ENCODE measurements at regions not wholly inside any gene's neighbourhood (a gene's known extent, or its start where the extent isn't known, plus 50 kb on each side); places are given as distances from the start of the nearest gene placed in this dataset.

- intact Hi-C loops (cut with micrococcal nuclease; ENCODE audit: unreplicated experiment) = no loop called here
- no peak for DNase-seq
- H3K27ac Mint-ChIP-seq (ENCODE audit: unreplicated experiment) = no peak overlapping the region
- H3K4me3 Mint-ChIP-seq (ENCODE audit: low read depth, unreplicated experiment) = no peak overlapping the region
- CTCF ChIA-PET = interaction anchor here (1.4 kb wide), 1 partner anchor 11 kb away, joined by 3 read pairs; no protein-coding TSS in a partner anchor
- no peaks in the 10 kb centered on the region for H3K36me3 Mint-ChIP-seq (ENCODE audit: insufficient read depth, unreplicated experiment)
- H3K27me3 Mint-ChIP-seq (ENCODE audit: unreplicated experiment) = no peaks in the 10 kb centered on the region
- TF ChIP-seq CTCF (IDR thresholded peaks at IDR 0.05; ENCODE audit: unreplicated experiment) = no peak
- BruUV-seq (replicated peaks) = no TSS peak
- H3K4me1 Mint-ChIP-seq (ENCODE audit: low read depth, unreplicated experiment) = peaks cover 43% of the 10 kb centered on the region
- no peaks in the 10 kb centered on the region for H3K9me3 Mint-ChIP-seq (ENCODE audit: low read depth, unreplicated experiment)
Measured at GRCh38 chr1:55480029-55480795, 265.0 kb upstream of the USP24 start.

GRCh38 chr1:55478742-55479141 is 263.6 kb upstream of the USP24 start:
- intact Hi-C loops (cut with micrococcal nuclease; ENCODE audit: unreplicated experiment) = loop anchor here (1.0 to 5.0 kb wide), 3 partner anchors 414 to 1231 kb away; no protein-coding TSS in a partner anchor
- H3K4me3 Mint-ChIP-seq (ENCODE audit: low read depth, unreplicated experiment) = no peak overlapping the region
- H3K9me3 Mint-ChIP-seq (ENCODE audit: low read depth, unreplicated experiment) = no peaks in the 10 kb centered on the region
- H3K4me1 Mint-ChIP-seq (ENCODE audit: low read depth, unreplicated experiment) = peaks cover 43% of the 10 kb centered on the region
- CTCF ChIA-PET = interaction anchor here (0.8 to 1.4 kb wide), 3 partner anchors 50 to 1106 kb away, joined by 3 to 5 read pairs (median 4); no protein-coding TSS in a partner anchor
- no peak for DNase-seq
- H3K27ac Mint-ChIP-seq (ENCODE audit: unreplicated experiment) = no peak overlapping the region
- no peak for TF ChIP-seq CTCF (IDR thresholded peaks at IDR 0.05; ENCODE audit: unreplicated experiment)
- no peaks in the 10 kb centered on the region for H3K27me3 Mint-ChIP-seq (ENCODE audit: unreplicated experiment)
- BruUV-seq (replicated peaks) = no TSS peak
- H3K36me3 Mint-ChIP-seq (ENCODE audit: insufficient read depth, unreplicated experiment) = no peaks in the 10 kb centered on the region

- TF ChIP-seq CTCF (IDR thresholded peaks at IDR 0.05; ENCODE audit: unreplicated experiment) = no peak
- DNase-seq = no peak
- H3K9me3 Mint-ChIP-seq (ENCODE audit: low read depth, unreplicated experiment) = no peaks in the 10 kb centered on the region
- no peak overlapping the region for H3K4me3 Mint-ChIP-seq (ENCODE audit: low read depth, unreplicated experiment)
- intact Hi-C loops (cut with micrococcal nuclease; ENCODE audit: unreplicated experiment) = loop anchor here (1.0 to 5.0 kb wide), 3 partner anchors 414 to 1231 kb away; no protein-coding TSS in a partner anchor
- no peaks in the 10 kb centered on the region for H3K36me3 Mint-ChIP-seq (ENCODE audit: insufficient read depth, unreplicated experiment)
- H3K27me3 Mint-ChIP-seq (ENCODE audit: unreplicated experiment) = no peaks in the 10 kb centered on the region
- peaks cover 43% of the 10 kb centered on the region for H3K4me1 Mint-ChIP-seq (ENCODE audit: low read depth, unreplicated experiment)
- CTCF ChIA-PET = no interaction called here
- BruUV-seq (replicated peaks) = no TSS peak
- H3K27ac Mint-ChIP-seq (ENCODE audit: unreplicated experiment) = no peak overlapping the region
Measured at GRCh38 chr1:55477953-55478352, 262.8 kb upstream of the USP24 start.

GRCh38 chr1:55476445-55477015 is 261.4 kb upstream of the USP24 start:
- Mint-ChIP-seq H3K36me3 (ENCODE audit: insufficient read depth, unreplicated experiment) (no peaks in the 10 kb centered on the region), H3K9me3 (ENCODE audit: low read depth, unreplicated experiment) (no peaks in the 10 kb centered on the region), H3K4me3 (ENCODE audit: low read depth, unreplicated experiment) (no peak overlapping the region), H3K27ac (ENCODE audit: unreplicated experiment) (no peak overlapping the region), H3K27me3 (ENCODE audit: unreplicated experiment) (no peaks in the 10 kb centered on the region), H3K4me1 (ENCODE audit: low read depth, unreplicated experiment) (peaks cover 43% of the 10 kb centered on the region)
- no TSS peak for BruUV-seq (replicated peaks)
- CTCF ChIA-PET = interaction anchor here (0.6 to 1.3 kb wide), 2 partner anchors 101 to 143 kb away, joined by 3 to 4 read pairs; no protein-coding TSS in a partner anchor
- DNase-seq = no peak
- intact Hi-C loops (cut with micrococcal nuclease; ENCODE audit: unreplicated experiment) = loop anchor here (5.0 kb wide), 1 partner anchor 416 kb away; no protein-coding TSS in a partner anchor
- no peak for TF ChIP-seq CTCF (IDR thresholded peaks at IDR 0.05; ENCODE audit: unreplicated experiment)

All from Calu3 (cell line).